Liver (tissue), 2 donors: ENCODE measurements at regions not wholly inside any gene's neighbourhood (a gene's known extent, or its start where the extent isn't known, plus 50 kb on each side); places are given as distances from the start of the nearest gene placed in this dataset.

Experiments
- CTCF ChIP-seq: fragments of 150-350 bp; IDR thresholded peaks from 2 replicates; pipeline ENCODE4 v1.5.1; 2017; ENCODE audit warnings: improper control_type of control experiment, low read depth, low read length; ENCODE audit not compliant: missing input control
- REST ChIP-seq: IDR thresholded peaks from 2 replicates; pipeline ENCODE4 v1.6.1; 2016; ENCODE audit warnings: antibody characterized with exemption, mild to moderate bottlenecking
- YY1 ChIP-seq: IDR thresholded peaks from 2 replicates; pipeline ENCODE4 v1.6.1; 2016; ENCODE audit warnings: antibody characterized with exemption, mild to moderate bottlenecking
- donor health status: healthy.

GRCh38 chr7:18312482-18312881 lies 183.1 kb upstream of the HDAC9 start:
- TF ChIP-seq CTCF (no peak), YY1 (no peak), REST (no peak)
